GM12878 (cell line): ENCODE measurements at regions not wholly inside any gene's neighbourhood (a gene's known extent, or its start where the extent isn't known, plus 50 kb on each side); places are given as distances from the start of the nearest gene placed in this dataset.

Experiments used
- ATAC-seq: fragments of 200-7000 bp; cut with Tn5 transposase; 3 replicates; pipeline ENCODE4 v1.9.1; 2020; ENCODE audit warnings: mild to moderate bottlenecking, moderate library complexity
- BruUV-seq: library from RNA; stranded (reverse); fragments of 400-500 nt; replicated peaks from 2 replicates; lab custom pipeline; 2021; lab: Mats Ljungman, UMichigan
- CTCF ChIA-PET: fragments of 300-600 bp; sonication (Branson Sonifier 250); formaldehyde crosslinking; extraction: SDS; loops from one replicate; lab custom pipeline; 2021; ENCODE audit warnings: inconsistent platforms; lab: Yijun Ruan, JAX
- POLR2A ChIA-PET: fragments of 350-600 bp; formaldehyde crosslinking; extraction: SDS; loops from one replicate; lab custom pipeline; 2021; ENCODE audit warnings: inconsistent platforms; lab: Charles Lee
- RAD21 ChIA-PET: fragments of 300-600 bp; sonication (Branson Sonifier 250); formaldehyde crosslinking; loops from one replicate; lab custom pipeline; 2023; ENCODE audit warnings: antibody characterized with exemption; ENCODE audit not compliant: unreplicated experiment; lab: Charles Lee
- SMC1A ChIA-PET: fragments of 300-600 bp; sonication (Branson Sonifier 250); formaldehyde crosslinking; loops from one replicate; lab custom pipeline; 2023; ENCODE audit not compliant: unreplicated experiment, uncharacterized antibody; lab: Charles Lee
- DNase-seq: peaks from one replicate; pipeline ENCODE4 v3.0.0-alpha.2; 2011; ENCODE audit warnings: low read depth, low spot score
- FAIRE-seq: peaks from 3 replicates; lab custom pipeline; 2011; peaks lifted over from hg19 to GRCh38; lab: Jason Lieb, UNC
- H2AFZ ChIP-seq: 2 replicates; pipeline ENCODE4 v1.6.0; 2011; ENCODE audit warnings: low read depth, low read length, control low read depth; ENCODE audit not compliant: control insufficient read depth
- H3K27ac ChIP-seq: 2 replicates; pipeline ENCODE4 v1.5.1; 2011; ENCODE audit warnings: control low read depth; ENCODE audit not compliant: control insufficient read depth, insufficient read depth
- H3K27me3 ChIP-seq, 2 experiments: replicated peaks in 1 of 2; 2 replicates each; pipeline versions ENCODE4 v1.6.0 to v1.6.1; 2011; ENCODE audit warnings: low read length in 1 of 2; ENCODE audit not compliant: control insufficient read depth in 2 of 2, insufficient read depth in 2 of 2
- H3K36me3 ChIP-seq, 2 experiments: 2 replicates each; pipeline ENCODE4 v1.5.1; 2011; ENCODE audit warnings: low read length in 1 of 2; ENCODE audit not compliant: control insufficient read depth in 2 of 2, insufficient read depth in 2 of 2
- H3K4me1 ChIP-seq: 2 replicates; pipeline ENCODE4 v1.6.1; 2011; ENCODE audit warnings: mild to moderate bottlenecking, low read length, moderate library complexity, mixed read lengths; ENCODE audit not compliant: control insufficient read depth, insufficient read depth
- H3K4me2 ChIP-seq: 2 replicates; pipeline ENCODE4 v1.6.0; 2011; ENCODE audit warnings: control low read depth; ENCODE audit not compliant: control insufficient read depth, insufficient read depth
- H3K4me3 ChIP-seq: fragments of 200-600 bp; sonication (generic); 2 replicates; pipeline ENCODE4 v1.5.1; 2016
- H3K79me2 ChIP-seq: 2 replicates; pipeline ENCODE4 v1.6.0; 2011; ENCODE audit warnings: low read length; ENCODE audit not compliant: control insufficient read depth, insufficient read depth
- H3K9ac ChIP-seq: 2 replicates; pipeline ENCODE4 v1.8.0; 2011; ENCODE audit warnings: low read length, control low read depth, mixed read lengths; ENCODE audit not compliant: control insufficient read depth, insufficient read depth
- H3K9me3 ChIP-seq: replicated peaks from 3 replicates; pipeline ENCODE4 v1.5.1; 2011; ENCODE audit warnings: mild to moderate bottlenecking, low read length; ENCODE audit not compliant: control insufficient read depth, insufficient read depth
- H4K20me1 ChIP-seq: 2 replicates; pipeline ENCODE4 v1.6.0; 2011; ENCODE audit not compliant: control insufficient read depth, insufficient read depth
- HCFC1 ChIP-seq: fragments of 150-350 bp; IDR thresholded peaks from 2 replicates; pipeline ENCODE4 v1.6.1; 2014; ENCODE audit warnings: low read length
- SIX5 ChIP-seq: IDR thresholded peaks from 2 replicates; pipeline ENCODE4 v1.6.1; 2011; ENCODE audit warnings: mild to moderate bottlenecking, low read depth, low read length, moderate library complexity; ENCODE audit not compliant: severe bottlenecking
- WGBS: methylation state at CpG from one replicate; pipeline ENCODE4 v1.1.6; 2016; ENCODE audit warnings: low lambda C conversion rate; ENCODE audit not compliant: insufficient replicate concordance, insufficient coverage; ENCODE audit errors: missing lambda C conversion rate; 5-methylcytosine and 5-hydroxymethylcytosine counted together
- in situ Hi-C: fragments of 300-500 bp; cut with MboI; formaldehyde crosslinking; loops from 9 replicates; pipeline ENCODE4 v1.14.3; 2018; ENCODE audit warnings: mixed read lengths
- intact Hi-C: fragments of 100-400 bp; cut with micrococcal nuclease; formaldehyde crosslinking; loops from one replicate; pipeline ENCODE4 v1.14.2; 2022; ENCODE audit not compliant: unreplicated experiment
- TF ChIP-seq, protein P1 (sequence below): fragments of 450-650 bp; IDR thresholded peaks from 2 replicates; pipeline ENCODE4 v1.6.1; 2017; ENCODE audit warnings: mild to moderate bottlenecking
- TF ChIP-seq, protein P2 (sequence below): fragments of 150-350 bp; IDR thresholded peaks from 2 replicates; pipeline ENCODE4 v1.6.1; 2016; ENCODE audit warnings: low read depth, low read length

DNA sequence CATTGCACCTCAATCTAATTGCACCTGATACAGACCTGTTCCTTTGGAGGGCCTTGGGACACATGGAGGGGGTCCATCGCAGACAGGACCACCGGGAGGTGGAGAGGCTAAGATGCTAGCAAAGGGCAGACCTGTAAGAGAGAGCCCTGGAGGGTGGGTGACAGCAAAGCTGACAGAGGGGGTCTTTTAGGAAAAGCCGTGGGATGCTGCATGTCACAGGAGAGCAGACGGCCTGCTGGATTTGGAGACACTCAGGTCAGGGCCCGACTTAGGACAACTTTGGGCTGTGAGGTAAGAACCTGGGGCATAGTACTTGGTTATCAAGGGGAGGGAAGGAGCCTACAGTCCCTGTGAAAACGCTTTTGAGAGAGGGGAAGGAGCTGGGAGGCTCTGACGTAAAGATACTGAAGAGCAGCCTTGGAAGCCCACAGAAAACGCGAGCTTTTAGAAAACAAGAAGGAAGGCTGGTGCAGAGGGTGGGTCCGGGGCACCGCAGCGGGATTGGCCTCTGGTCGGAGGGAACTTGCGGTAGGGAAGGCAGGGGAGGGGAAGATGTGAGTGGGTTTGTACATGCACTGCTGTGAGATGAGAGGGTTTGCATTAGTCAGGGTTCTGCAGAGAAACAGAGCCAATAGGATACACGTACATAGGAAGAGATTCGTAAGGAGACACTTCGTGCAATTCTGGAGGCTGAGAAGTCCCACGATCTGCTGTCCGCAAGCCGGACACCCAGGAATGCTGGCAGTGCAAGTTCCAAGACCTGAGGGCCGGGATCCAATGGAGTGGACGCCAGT lies 868.5 kb downstream of the TBC1D22A start:
- ChIA-PET RAD21 (no interaction called here), SMC1A (no interaction called here), CTCF (no interaction called here), POLR2A (no interaction called here)
- Histone ChIP-seq H3K9ac (no peak overlapping the region), H2AFZ (no peak overlapping the region), H3K9me3 (no peaks in the 10 kb centered on the region; the same call in 2 of the 3 replicates), H3K4me3 (no peak overlapping the region), H3K4me2 (no peak overlapping the region), H3K27me3 (no peaks in the 10 kb centered on the region), H3K79me2 (no peaks in the 10 kb centered on the region), H3K27ac (no peak overlapping the region), H4K20me1 (no peaks in the 10 kb centered on the region), H3K36me3 (no peaks in the 10 kb centered on the region)
- in situ Hi-C loops: no loop called here
- no peak for ATAC-seq
- whole genome bisulfite sequencing: 50% methylated on average over 22 of the region's 22 CpGs
- intact Hi-C loops: no loop called here
- no TSS peak for BruUV-seq
- TF ChIP-seq SIX5: no peak
- TF ChIP-seq, protein P1, sequence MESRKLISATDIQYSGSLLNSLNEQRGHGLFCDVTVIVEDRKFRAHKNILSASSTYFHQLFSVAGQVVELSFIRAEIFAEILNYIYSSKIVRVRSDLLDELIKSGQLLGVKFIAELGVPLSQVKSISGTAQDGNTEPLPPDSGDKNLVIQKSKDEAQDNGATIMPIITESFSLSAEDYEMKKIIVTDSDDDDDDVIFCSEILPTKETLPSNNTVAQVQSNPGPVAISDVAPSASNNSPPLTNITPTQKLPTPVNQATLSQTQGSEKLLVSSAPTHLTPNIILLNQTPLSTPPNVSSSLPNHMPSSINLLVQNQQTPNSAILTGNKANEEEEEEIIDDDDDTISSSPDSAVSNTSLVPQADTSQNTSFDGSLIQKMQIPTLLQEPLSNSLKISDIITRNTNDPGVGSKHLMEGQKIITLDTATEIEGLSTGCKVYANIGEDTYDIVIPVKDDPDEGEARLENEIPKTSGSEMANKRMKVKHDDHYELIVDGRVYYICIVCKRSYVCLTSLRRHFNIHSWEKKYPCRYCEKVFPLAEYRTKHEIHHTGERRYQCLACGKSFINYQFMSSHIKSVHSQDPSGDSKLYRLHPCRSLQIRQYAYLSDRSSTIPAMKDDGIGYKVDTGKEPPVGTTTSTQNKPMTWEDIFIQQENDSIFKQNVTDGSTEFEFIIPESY: no peak
- TF ChIP-seq, protein P2, sequence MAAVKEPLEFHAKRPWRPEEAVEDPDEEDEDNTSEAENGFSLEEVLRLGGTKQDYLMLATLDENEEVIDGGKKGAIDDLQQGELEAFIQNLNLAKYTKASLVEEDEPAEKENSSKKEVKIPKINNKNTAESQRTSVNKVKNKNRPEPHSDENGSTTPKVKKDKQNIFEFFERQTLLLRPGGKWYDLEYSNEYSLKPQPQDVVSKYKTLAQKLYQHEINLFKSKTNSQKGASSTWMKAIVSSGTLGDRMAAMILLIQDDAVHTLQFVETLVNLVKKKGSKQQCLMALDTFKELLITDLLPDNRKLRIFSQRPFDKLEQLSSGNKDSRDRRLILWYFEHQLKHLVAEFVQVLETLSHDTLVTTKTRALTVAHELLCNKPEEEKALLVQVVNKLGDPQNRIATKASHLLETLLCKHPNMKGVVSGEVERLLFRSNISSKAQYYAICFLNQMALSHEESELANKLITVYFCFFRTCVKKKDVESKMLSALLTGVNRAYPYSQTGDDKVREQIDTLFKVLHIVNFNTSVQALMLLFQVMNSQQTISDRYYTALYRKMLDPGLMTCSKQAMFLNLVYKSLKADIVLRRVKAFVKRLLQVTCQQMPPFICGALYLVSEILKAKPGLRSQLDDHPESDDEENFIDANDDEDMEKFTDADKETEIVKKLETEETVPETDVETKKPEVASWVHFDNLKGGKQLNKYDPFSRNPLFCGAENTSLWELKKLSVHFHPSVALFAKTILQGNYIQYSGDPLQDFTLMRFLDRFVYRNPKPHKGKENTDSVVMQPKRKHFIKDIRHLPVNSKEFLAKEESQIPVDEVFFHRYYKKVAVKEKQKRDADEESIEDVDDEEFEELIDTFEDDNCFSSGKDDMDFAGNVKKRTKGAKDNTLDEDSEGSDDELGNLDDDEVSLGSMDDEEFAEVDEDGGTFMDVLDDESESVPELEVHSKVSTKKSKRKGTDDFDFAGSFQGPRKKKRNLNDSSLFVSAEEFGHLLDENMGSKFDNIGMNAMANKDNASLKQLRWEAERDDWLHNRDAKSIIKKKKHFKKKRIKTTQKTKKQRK: no peak
- TF ChIP-seq HCFC1: no peak
- TF ChIP-seq, all 136 proteins: peak for 0
- FAIRE-seq (no peak), DNase-seq (no peak)
- H3K4me1 ChIP-seq: no peaks in the 10 kb centered on the region
